ENCODE measurements at regions not wholly inside any gene's neighbourhood (a gene's known extent, or its start where the extent isn't known, plus 50 kb on each side); places are given as distances from the start of the nearest gene placed in this dataset.

- peaks cover 0 to 2% (median 0%) of the 10 kb centered on the region in 5 donors for H3K4me1 ChIP-seq (ENCODE audit: control insufficient read depth in 5 of 5, insufficient read depth in 5 of 5, low read length in 5 of 5)
- H3K4me3 ChIP-seq, result no peak overlapping the region
- 79 to 85% methylated on average over 1 of the region's 1 CpG for WGBS, 2 donors
- no peak for TF ChIP-seq CTCF (IDR thresholded peaks at IDR 0.05; ENCODE audit: control extremely low read depth, extremely low read depth)
- no peak overlapping the region for H3K27ac ChIP-seq (ENCODE audit: low read depth in 1 of 2, low read length in 1 of 2)
- DNase-seq, result no peak
- no peak for ATAC-seq (ENCODE audit: insufficient read depth, low FRiP score)
- H3K9me3 ChIP-seq (ENCODE audit: control insufficient read depth in 4 of 4, insufficient read depth in 3 of 4, low read length in 3 of 4), result no peaks in the 10 kb centered on the region
- H3K9ac ChIP-seq (ENCODE audit: insufficient read depth in 1 of 2, low read length in 2 of 2), result no peak overlapping the region
- no peaks in the 10 kb centered on the region for H3K27me3 ChIP-seq (ENCODE audit: control insufficient read depth in 3 of 3, insufficient read depth in 3 of 3, low read length in 2 of 3)
- H3K36me3 ChIP-seq (ENCODE audit: control insufficient read depth in 4 of 4, insufficient read depth in 4 of 4, low read length in 4 of 4), result no peaks in the 10 kb centered on the region
These were observed 357.3 kb upstream of the RASGEF1B start for GRCh38 chr4:81828991-81829390.

GRCh38 chr4:81827577-81828202, 356.0 kb upstream of the RASGEF1B start:
- 93 to 95% methylated on average over 4 of the region's 4 CpGs for WGBS, 2 donors

DNA sequence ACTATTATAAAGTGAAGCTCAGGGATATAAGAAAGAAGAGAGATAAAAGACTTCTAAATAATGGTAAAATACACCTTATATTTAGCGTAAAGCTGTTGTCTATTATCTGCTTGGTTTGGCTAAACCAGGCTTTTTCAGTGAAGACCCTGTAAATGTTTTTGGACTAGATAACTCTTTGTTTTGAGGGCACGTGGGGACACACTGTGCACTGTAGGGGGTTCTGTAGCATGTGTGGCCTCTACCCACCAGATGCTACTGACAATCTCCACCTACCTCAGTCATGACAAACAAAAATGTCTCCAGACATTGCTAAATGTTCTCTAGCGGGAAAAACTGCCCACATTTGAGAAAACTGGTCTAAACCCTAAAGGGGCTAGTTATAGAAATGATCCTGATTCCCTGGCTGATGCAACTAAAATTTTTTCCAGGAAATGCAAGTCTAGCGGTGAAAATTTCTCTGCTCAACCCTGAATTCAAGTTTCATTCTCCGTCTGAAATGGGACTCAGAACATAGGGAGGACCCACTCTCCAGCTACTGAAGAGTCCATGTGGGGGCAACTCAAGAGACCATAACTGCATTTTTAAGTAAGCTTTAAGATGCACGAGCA, 355.2 kb upstream of the RASGEF1B start:
- no peak overlapping the region for H3K27ac ChIP-seq (ENCODE audit: low read depth in 1 of 2, low read length in 1 of 2)
- no peak for TF ChIP-seq CTCF (IDR thresholded peaks at IDR 0.05; ENCODE audit: control extremely low read depth, extremely low read depth)
- no peaks in the 10 kb centered on the region for H3K36me3 ChIP-seq (ENCODE audit: control insufficient read depth in 4 of 4, insufficient read depth in 4 of 4, low read length in 4 of 4)
- no peak overlapping the region for H3K4me3 ChIP-seq
- WGBS, 2 donors, result 78 to 92% methylated on average over 6 of the region's 6 CpGs
- peaks cover 0 to 2% (median 0%) of the 10 kb centered on the region in 5 donors for H3K4me1 ChIP-seq (ENCODE audit: control insufficient read depth in 5 of 5, insufficient read depth in 5 of 5, low read length in 5 of 5)
- H3K27me3 ChIP-seq (ENCODE audit: control insufficient read depth in 3 of 3, insufficient read depth in 3 of 3, low read length in 2 of 3), result no peaks in the 10 kb centered on the region
- ATAC-seq (ENCODE audit: insufficient read depth, low FRiP score), result no peak
- no peak overlapping the region for H3K9ac ChIP-seq (ENCODE audit: insufficient read depth in 1 of 2, low read length in 2 of 2)
- no peaks in the 10 kb centered on the region for H3K9me3 ChIP-seq (ENCODE audit: control insufficient read depth in 4 of 4, insufficient read depth in 3 of 4, low read length in 3 of 4)
- DNase-seq, result no peak

More at GRCh38 chr4:81827577-81828202, 356.0 kb upstream of the RASGEF1B start:
- no peak overlapping the region for H3K4me3 ChIP-seq
- peaks cover 0 to 2% (median 0%) of the 10 kb centered on the region in 5 donors for H3K4me1 ChIP-seq (ENCODE audit: control insufficient read depth in 5 of 5, insufficient read depth in 5 of 5, low read length in 5 of 5)
- no peak overlapping the region for H3K27ac ChIP-seq (ENCODE audit: low read depth in 1 of 2, low read length in 1 of 2)
- ATAC-seq (ENCODE audit: insufficient read depth, low FRiP score) (no peak), DNase-seq (no peak)
- no peak for TF ChIP-seq CTCF (IDR thresholded peaks at IDR 0.05; ENCODE audit: control extremely low read depth, extremely low read depth)
- H3K9me3 ChIP-seq (ENCODE audit: control insufficient read depth in 4 of 4, insufficient read depth in 3 of 4, low read length in 3 of 4), result no peaks in the 10 kb centered on the region
- H3K27me3 ChIP-seq (ENCODE audit: control insufficient read depth in 3 of 3, insufficient read depth in 3 of 3, low read length in 2 of 3), result no peaks in the 10 kb centered on the region
- no peak overlapping the region for H3K9ac ChIP-seq (ENCODE audit: insufficient read depth in 1 of 2, low read length in 2 of 2)
- no peaks in the 10 kb centered on the region for H3K36me3 ChIP-seq (ENCODE audit: control insufficient read depth in 4 of 4, insufficient read depth in 4 of 4, low read length in 4 of 4)
